ENCODE measurements at regions not wholly inside any gene's neighbourhood (a gene's known extent, or its start where the extent isn't known, plus 50 kb on each side); places are given as distances from the start of the nearest gene placed in this dataset.
"Not testable (repeated sequence)": the region's sequence is repeated elsewhere in the genome, so short reads cannot be mapped to it uniquely, and the experiment has no call there.

DNA sequence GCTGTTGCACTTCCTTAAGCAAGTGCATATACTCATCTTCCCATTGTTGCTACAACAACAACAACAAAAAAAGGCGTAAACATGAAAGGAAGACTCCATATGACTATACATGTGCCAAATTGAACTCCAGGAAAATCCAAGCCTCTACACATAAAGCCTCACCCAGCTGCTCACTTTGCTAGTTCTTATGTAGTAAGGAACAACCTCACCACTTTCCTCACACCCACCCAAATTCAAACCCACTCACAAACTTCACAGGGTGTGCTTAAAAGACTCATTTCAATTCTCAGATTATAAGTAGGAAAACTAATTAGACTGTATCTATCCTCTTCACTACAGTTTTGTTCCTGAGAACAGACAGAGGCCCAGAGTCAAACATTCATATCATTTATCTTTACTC lies 671.1 kb upstream of the INTU start:
- DNase-seq = no peak

- no peak for DNase-seq
These were observed 666.9 kb upstream of the INTU start for GRCh38 chr4:126965877-126966276.

- no peak for DNase-seq
These were observed 663.2 kb upstream of the INTU start for GRCh38 chr4:126969360-126970235.

GRCh38 chr4:126973201-126973600 lies 659.6 kb upstream of the INTU start:
- no peak for DNase-seq

DNA sequence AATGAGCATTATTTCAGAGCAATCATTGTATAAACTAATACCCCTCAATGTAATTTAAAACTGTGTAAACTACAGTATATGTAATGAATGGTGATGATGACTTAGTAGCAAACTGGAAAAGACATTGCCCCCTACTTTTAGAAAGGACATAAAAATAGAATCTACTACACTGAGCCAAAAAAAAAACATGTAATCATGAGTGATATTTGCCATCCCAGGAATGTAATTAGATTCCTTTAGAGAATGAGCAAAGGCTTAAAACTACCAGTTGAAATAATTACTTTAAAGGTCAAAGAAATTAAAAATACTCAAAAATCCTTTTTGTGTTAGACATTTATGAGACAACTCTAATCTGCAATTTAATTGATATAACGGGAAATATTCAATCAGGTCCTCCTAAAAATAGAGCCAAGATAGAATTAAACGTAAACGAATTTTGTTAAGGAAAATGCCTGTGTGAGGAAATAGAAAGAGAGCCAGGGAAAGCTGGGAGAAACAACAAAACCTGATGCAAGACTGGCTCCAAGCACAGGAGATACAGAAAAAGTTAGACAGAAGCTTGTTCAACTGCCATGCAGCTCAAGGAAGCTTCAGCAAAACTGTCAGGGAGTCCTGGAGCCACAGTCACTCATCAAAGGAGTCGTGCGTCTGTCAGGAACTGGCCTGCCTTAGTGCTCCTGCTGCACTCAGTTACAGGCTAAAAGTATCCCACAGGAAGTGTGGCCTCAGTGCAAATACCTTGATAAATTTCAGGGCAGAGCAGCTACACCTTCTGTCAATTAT lies 655.7 kb upstream of the INTU start:
- DNase-seq = no peak

DNA sequence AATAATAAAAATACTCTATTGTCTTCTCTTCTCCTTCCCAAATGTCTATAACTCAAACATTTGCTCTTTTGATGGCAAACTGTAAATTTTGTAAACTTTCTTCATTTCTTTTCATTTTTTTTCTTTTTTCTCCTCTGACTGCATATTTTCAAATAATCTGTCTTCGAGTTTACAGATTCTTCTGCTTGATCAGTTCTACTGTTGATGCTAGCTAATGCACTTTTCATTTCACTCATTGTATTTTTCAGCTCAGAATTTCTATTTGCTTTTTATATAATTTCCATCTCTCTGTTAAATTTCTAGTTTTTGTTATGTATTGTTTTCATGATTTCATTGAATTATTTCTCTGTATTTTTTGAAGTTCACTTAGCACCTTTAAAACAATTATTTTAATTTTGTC lies 646.8 kb upstream of the INTU start:
- no peak for DNase-seq

GRCh38 chr4:126986828-126987227 lies 645.9 kb upstream of the INTU start:
- DNase-seq = no peak

DNA sequence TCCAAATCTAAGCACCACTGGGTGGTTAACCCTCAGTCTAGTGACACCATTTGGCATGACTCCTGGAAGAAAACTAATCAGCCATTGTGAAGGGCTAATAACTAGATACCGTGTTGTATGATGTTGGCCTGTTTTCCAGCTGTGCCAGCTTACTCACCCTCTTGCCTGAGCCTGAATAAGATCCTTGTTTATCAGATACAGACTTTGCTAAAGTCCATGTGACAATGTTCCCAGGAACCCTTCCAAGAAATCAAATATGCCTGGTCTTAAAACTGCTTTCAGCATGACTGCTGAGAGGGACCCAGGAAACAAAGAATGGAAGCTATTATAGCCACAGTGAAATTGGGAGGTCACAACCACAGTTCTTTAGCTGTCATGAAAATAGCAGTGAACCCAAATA lies 640.8 kb upstream of the INTU start:
- DNase-seq = no peak

DNA sequence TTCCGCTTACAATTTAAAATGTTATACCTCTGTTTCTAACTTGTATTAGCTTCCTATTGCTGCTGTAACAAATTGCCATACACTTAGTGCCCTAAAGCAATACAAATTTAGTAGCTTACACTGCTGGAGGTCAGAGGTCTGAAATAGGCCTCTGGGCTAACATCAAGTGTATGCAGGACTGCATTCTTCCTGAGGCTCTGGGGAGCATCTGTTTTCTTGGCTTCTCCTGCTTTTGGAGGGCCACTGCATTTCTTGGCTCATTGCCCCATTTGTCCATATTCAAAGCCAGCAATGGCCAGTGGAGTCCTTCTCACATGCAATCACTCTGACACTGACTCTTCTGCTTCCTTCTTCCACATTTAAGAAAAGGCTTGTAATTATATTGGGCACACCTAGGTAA lies 639.8 kb upstream of the INTU start:
- DNase-seq = no peak

DNA sequence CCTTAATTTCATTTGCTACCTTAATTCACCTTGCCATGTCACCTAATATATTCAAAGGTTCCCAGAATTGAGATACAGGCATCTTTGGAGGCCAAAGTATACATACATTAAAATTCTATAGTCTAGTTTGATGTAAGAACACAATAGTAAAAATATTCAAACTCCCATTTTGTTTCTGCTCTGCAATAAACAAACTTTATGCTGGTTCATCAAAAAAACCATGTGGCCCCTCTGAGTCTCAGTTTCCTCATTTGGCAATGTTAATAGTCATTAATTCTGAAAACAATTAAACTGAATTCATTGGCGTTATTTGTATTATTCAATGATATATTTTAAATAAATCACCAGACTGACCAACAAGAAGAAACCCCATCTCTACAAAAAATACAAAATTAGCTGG lies 639.4 kb upstream of the INTU start:
- no peak for DNase-seq

- DNase-seq = no peak
These were observed 637.5 kb upstream of the INTU start for GRCh38 chr4:126995235-126995634.

- no peak for DNase-seq
These were observed 632.6 kb upstream of the INTU start for GRCh38 chr4:127000110-127000509.

DNA sequence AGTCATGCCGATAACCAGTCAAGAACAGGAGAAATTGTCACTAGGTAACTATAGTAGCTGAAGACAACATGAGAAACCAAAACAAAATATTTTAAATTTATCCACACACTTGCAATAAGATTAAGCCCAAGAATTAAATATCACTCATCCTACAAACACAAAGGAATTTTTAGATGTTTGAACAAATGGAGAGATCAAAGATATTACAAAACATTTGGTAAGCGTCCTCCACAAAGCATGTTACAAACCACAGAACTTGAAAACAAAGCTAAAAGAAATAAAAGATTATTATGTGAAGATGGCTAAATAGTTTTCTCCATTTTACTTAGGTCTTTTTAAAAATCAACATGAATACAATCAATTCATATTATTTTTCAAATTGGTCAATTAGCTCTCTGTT lies 631.9 kb upstream of the INTU start:
- no peak for DNase-seq

- DNase-seq = no peak
These were observed 630.8 kb upstream of the INTU start for GRCh38 chr4:127001933-127002332.

GRCh38 chr4:127006446-127006877 lies 626.3 kb upstream of the INTU start:
- DNase-seq = no peak

DNA sequence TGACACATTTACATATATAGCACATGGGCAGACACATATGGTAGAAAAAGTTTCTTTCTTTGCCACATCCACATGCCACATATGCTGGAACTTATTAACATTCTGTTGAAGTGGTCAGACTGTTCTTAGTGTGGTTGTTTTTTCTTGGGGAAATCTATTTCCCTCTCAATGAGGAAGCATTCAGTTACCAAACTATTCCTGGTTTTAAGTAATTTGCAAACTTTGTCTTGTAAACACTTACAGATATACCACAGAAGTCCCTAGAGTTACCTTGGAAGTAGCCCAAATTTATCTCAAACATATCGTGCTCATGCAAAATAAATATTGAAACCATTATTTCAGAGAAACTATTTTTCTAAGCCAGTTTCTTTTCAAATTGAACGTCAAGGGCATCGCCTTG lies 625.5 kb upstream of the INTU start:
- DNase-seq = no peak

DNA sequence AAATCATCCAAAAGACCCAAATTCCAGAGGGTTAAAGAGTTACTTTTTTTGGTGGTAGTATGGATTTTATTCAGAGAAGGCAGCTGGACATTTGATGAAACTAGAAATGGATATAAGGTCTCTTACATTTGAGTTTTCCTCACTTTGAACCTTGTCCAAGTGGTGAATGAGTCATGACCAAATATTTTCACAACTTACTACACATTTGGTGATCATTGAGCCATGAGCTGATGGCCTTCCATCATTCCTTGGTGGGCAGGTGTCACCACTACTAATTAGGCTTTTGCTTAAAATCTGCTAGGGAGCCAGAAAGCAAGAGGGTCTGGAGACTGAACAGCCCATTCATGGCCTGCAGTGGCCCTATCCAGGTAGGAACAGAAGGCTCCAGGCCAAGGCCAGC lies 620.2 kb upstream of the INTU start:
- DNase-seq = peak; percentile 58 to 62

DNA sequence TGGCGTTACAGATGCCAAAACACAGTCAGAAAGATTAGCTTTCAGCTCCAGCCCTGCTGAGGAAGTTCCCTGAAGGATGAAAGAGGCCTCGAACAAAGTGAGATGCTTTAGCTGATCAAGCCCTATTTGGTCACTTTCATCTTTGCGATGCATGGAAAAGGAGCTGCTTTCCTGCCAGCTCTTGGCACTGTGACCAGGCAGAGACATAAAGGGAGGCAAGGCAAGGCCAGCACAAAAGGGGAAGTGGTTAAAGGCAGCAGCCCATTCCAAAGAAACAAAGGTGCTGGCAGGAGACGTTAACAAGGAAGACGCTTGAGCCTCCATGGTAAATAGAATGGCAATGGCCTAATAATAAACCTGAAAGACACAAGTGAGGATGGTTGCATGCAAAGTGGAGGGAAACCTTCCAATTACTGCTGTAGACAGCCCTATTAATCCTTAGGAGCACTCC lies 617.1 kb upstream of the INTU start:
- DNase-seq = peak; percentile 3 to 8

GRCh38 chr4:127018381-127018780 lies 614.4 kb upstream of the INTU start:
- DNase-seq = no peak

GRCh38 chr4:127020831-127021230 lies 611.9 kb upstream of the INTU start:
- not testable (repeated sequence) for DNase-seq

DNA sequence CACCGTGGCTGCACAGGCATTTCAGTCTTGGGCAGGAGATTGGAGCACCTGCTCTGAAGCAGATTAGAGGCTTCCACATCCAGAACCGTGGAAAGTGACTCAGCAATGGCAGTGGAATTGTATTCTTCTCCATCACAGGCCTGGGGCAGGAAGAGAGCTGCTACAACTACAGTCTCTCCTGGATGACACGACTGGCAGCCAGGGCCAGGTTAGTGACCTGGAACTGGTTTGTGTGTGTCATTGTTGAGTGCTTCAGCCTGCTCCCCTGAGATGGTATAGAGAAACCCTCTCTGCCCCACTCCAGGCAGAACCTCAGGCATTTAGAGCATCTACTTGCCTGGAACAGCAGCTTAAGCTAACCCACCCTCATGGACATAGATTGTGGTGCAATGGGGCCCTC lies 596.5 kb upstream of the INTU start:
- no peak for DNase-seq

DNA sequence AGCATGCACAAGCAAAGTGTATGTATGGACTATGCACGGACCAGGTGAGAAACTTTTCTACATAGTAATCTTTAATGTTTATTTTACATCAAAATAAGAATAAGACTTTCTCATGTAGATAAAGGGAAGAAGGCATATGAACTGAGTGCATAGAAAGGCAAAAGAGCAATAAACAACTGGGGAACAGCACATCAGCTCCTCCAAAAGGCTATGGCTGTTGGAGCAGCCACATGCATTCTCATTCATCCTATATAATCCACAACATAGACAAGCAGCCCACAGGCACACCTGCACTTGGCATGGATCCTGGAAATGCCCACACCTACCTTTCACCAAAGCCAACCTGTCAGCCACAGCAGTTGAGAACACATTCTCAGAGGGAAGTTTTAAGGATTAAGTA lies 586.9 kb upstream of the INTU start:
- DNase-seq = no peak

- no peak for DNase-seq
These were observed 584.8 kb upstream of the INTU start for GRCh38 chr4:127047930-127048329.

DNA sequence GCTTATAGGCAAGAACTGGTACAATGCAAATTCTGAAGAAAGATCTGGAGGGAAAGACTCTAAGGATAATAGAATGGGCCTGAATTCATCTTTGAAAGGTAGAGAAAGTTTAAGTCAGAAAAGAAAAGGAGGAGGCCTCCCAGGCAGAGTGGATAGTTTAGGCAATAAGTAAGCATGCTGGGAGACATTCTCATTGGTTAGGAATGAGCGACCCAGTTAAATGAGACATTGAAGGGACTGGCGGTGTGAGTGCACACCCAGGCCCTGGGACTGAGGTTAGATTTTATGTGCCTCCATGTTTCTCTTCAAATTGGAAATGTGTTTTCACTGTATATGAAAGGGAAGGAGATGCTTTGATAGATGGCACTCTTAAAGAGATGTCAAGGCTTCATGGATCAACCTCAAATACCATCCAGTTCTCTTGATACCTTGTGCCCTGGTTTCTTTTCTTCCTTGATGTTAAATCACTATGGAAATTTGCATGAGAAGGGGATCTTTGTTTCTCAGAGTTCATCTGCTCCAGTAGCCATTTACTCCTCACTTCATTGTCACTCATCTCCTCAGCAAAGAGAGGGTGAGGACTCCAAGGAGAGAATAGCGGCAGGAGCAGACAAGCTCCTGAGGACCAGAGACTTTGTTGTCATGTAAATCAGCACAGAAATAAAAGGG lies 584.2 kb upstream of the INTU start:
- DNase-seq = no peak
